Calu3 (cell line): ENCODE measurements at regions not wholly inside any gene's neighbourhood (a gene's known extent, or its start where the extent isn't known, plus 50 kb on each side); places are given as distances from the start of the nearest gene placed in this dataset.
A peak's percentile ranks its signal among the peaks of the same experiment; 100 is the strongest.

Source experiments
- BruUV-seq: library from RNA; stranded (reverse); fragments of 400-500 nt; replicated peaks from 2 replicates; lab custom pipeline; 2021; lab: Mats Ljungman, UMichigan
- CTCF ChIA-PET: fragments of 300-600 bp; sonication (Branson Sonifier 250); formaldehyde crosslinking; loops from one replicate; lab custom pipeline; 2022; ENCODE audit warnings: antibody characterized with exemption; lab: Charles Lee
- DNase-seq: peaks from one replicate; pipeline ENCODE4 v3.0.0; 2022
- H3K27ac Mint-ChIP-seq: one replicate; pipeline ENCODE4 v1.8.0; 2022; ENCODE audit warnings: mixed read lengths; ENCODE audit not compliant: unreplicated experiment
- H3K27me3 Mint-ChIP-seq: one replicate; pipeline ENCODE4 v1.8.0; 2022; ENCODE audit warnings: mixed read lengths; ENCODE audit not compliant: unreplicated experiment
- H3K36me3 Mint-ChIP-seq: one replicate; pipeline ENCODE4 v1.8.0; 2022; ENCODE audit warnings: mild to moderate bottlenecking, moderate library complexity, mixed read lengths; ENCODE audit not compliant: insufficient read depth, unreplicated experiment
- H3K4me1 Mint-ChIP-seq: one replicate; pipeline ENCODE4 v1.8.0; 2022; ENCODE audit warnings: mild to moderate bottlenecking, low read depth, mixed read lengths; ENCODE audit not compliant: unreplicated experiment
- H3K4me3 Mint-ChIP-seq: one replicate; pipeline ENCODE4 v1.8.0; 2022; ENCODE audit warnings: mild to moderate bottlenecking, low read depth, moderate library complexity, mixed read lengths; ENCODE audit not compliant: unreplicated experiment
- H3K9me3 Mint-ChIP-seq: one replicate; pipeline ENCODE4 v1.8.0; 2022; ENCODE audit warnings: low read depth, mixed read lengths; ENCODE audit not compliant: unreplicated experiment
- CTCF ChIP-seq: fragments of 200-600 bp; IDR thresholded peaks from one replicate; pipeline ENCODE4 v1.8.0; 2022; ENCODE audit warnings: antibody characterized with exemption; ENCODE audit not compliant: unreplicated experiment
- intact Hi-C: fragments of 100-400 bp; cut with micrococcal nuclease; formaldehyde crosslinking; loops from one replicate; pipeline ENCODE4 v1.10.0; 2022; ENCODE audit not compliant: unreplicated experiment

- peak overlapping the region; percentile 95 for H3K27ac Mint-ChIP-seq
- no peaks in the 10 kb centered on the region for H3K27me3 Mint-ChIP-seq
Measured at GRCh38 chr3:79937567-79937966, 169.8 kb upstream of the ROBO1 start.

GRCh38 chr3:79930196-79930595, 162.4 kb upstream of the ROBO1 start:
- no peaks in the 10 kb centered on the region for H3K36me3 Mint-ChIP-seq

More at GRCh38 chr3:79937567-79937966, 169.8 kb upstream of the ROBO1 start:
- DNase-seq, result peak; percentile 63
- Mint-ChIP-seq H3K4me3 (no peak overlapping the region), H3K36me3 (peaks cover 6% of the 10 kb centered on the region), H3K9me3 (no peaks in the 10 kb centered on the region), H3K4me1 (peaks cover 18% of the 10 kb centered on the region)
- intact Hi-C loops, result loop anchor here (10.0 kb wide), 1 partner anchor 93 kb away; no protein-coding TSS in a partner anchor
- CTCF ChIA-PET, result interaction anchor here (1.1 kb wide), 1 partner anchor 62 kb away, joined by 3 read pairs; no protein-coding TSS in a partner anchor
- BruUV-seq, result no TSS peak
- no peak for TF ChIP-seq CTCF

GRCh38 chr3:79928687-79929408, 161.1 kb upstream of the ROBO1 start:
- H3K36me3 Mint-ChIP-seq, result peaks cover 4% of the 10 kb centered on the region
- CTCF ChIA-PET, result no interaction called here
- H3K4me3 Mint-ChIP-seq, result no peak overlapping the region
- no peak overlapping the region for H3K27ac Mint-ChIP-seq
- intact Hi-C loops, result no loop called here
- no peaks in the 10 kb centered on the region for H3K4me1 Mint-ChIP-seq
- no TSS peak for BruUV-seq
- DNase-seq, result no peak
- no peak for TF ChIP-seq CTCF
- no peaks in the 10 kb centered on the region for H3K27me3 Mint-ChIP-seq
- H3K9me3 Mint-ChIP-seq, result peaks cover 3% of the 10 kb centered on the region

More at GRCh38 chr3:79930196-79930595, 162.4 kb upstream of the ROBO1 start:
- intact Hi-C loops, result loop anchor here (10.0 kb wide), 1 partner anchor 85 kb away; no protein-coding TSS in a partner anchor
- no peak for DNase-seq
- H3K27ac Mint-ChIP-seq, result no peak overlapping the region
- CTCF ChIA-PET, result no interaction called here
- no peak for TF ChIP-seq CTCF
- no peak overlapping the region for H3K4me3 Mint-ChIP-seq
- H3K9me3 Mint-ChIP-seq, result no peaks in the 10 kb centered on the region
- no peaks in the 10 kb centered on the region for H3K4me1 Mint-ChIP-seq
- no peaks in the 10 kb centered on the region for H3K27me3 Mint-ChIP-seq
- no TSS peak for BruUV-seq

- intact Hi-C loops, result no loop called here
- TF ChIP-seq CTCF, result no peak
- H3K4me1 Mint-ChIP-seq, result no peaks in the 10 kb centered on the region
- peaks cover 4% of the 10 kb centered on the region for H3K36me3 Mint-ChIP-seq
- no peak overlapping the region for H3K4me3 Mint-ChIP-seq
- no TSS peak for BruUV-seq
- CTCF ChIA-PET, result no interaction called here
- H3K9me3 Mint-ChIP-seq, result peaks cover 3% of the 10 kb centered on the region
- H3K27ac Mint-ChIP-seq, result no peak overlapping the region
- H3K27me3 Mint-ChIP-seq, result no peaks in the 10 kb centered on the region
- no peak for DNase-seq
Measured at GRCh38 chr3:79926522-79926921, 158.7 kb upstream of the ROBO1 start.
